ENCODE measurements at regions not wholly inside any gene's neighbourhood (a gene's known extent, or its start where the extent isn't known, plus 50 kb on each side); places are given as distances from the start of the nearest gene placed in this dataset.

GRCh38 chr11:28726432-28726831 is 618.2 kb downstream of the METTL15 start:
- TF ChIP-seq ZFP3 (CRISPR knock-in tag; IDR thresholded peaks at IDR 0.05) (no peak), ZNF8 (CRISPR knock-in tag; IDR thresholded peaks at IDR 0.05) (no peak), ISL1 (CRISPR knock-in tag; IDR thresholded peaks at IDR 0.05) (no peak), TCF4 (CRISPR knock-in tag; IDR thresholded peaks at IDR 0.05; ENCODE audit: borderline replicate concordance) (no peak), TOX (CRISPR knock-in tag; IDR thresholded peaks at IDR 0.05; ENCODE audit: borderline replicate concordance) (no peak), PPARA (CRISPR knock-in tag; IDR thresholded peaks at IDR 0.05; ENCODE audit: borderline replicate concordance) (no peak), ZNF565 (CRISPR knock-in tag; conservative IDR thresholded peaks at IDR 0.05; ENCODE audit: low read depth) (no peak), ESRRG (CRISPR knock-in tag; IDR thresholded peaks at IDR 0.05) (no peak), ARNTL (CRISPR knock-in tag; IDR thresholded peaks at IDR 0.05; ENCODE audit: borderline replicate concordance, low read depth) (no peak)
- TF ChIP-seq, protein P1, sequence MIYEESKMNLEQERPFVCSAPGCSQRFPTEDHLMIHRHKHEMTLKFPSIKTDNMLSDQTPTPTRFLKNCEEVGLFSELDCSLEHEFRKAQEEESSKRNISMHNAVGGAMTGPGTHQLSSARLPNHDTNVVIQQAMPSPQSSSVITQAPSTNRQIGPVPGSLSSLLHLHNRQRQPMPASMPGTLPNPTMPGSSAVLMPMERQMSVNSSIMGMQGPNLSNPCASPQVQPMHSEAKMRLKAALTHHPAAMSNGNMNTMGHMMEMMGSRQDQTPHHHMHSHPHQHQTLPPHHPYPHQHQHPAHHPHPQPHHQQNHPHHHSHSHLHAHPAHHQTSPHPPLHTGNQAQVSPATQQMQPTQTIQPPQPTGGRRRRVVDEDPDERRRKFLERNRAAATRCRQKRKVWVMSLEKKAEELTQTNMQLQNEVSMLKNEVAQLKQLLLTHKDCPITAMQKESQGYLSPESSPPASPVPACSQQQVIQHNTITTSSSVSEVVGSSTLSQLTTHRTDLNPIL (CRISPR knock-in tag; IDR thresholded peaks at IDR 0.05; ENCODE audit: low read depth), result no peak
- ATAC-seq, result no peak

- TF ChIP-seq TCF4 (CRISPR knock-in tag; IDR thresholded peaks at IDR 0.05; ENCODE audit: borderline replicate concordance) (no peak), ZNF8 (CRISPR knock-in tag; IDR thresholded peaks at IDR 0.05) (no peak), CSDC2 (CRISPR knock-in tag; IDR thresholded peaks at IDR 0.05) (no peak)
- ATAC-seq, result no peak
Observed at GRCh38 chr11:28715726-28716125, 607.5 kb downstream of the METTL15 start.

- no peak for ATAC-seq
- TF ChIP-seq CSDC2 (CRISPR knock-in tag; IDR thresholded peaks at IDR 0.05) (no peak), PATZ1 (CRISPR knock-in tag; IDR thresholded peaks at IDR 0.05; ENCODE audit: borderline replicate concordance) (no peak), ZFP3 (CRISPR knock-in tag; IDR thresholded peaks at IDR 0.05) (no peak), ZNF565 (CRISPR knock-in tag; conservative IDR thresholded peaks at IDR 0.05; ENCODE audit: low read depth) (no peak), ARNTL (CRISPR knock-in tag; IDR thresholded peaks at IDR 0.05; ENCODE audit: borderline replicate concordance, low read depth) (no peak), ISL1 (CRISPR knock-in tag; IDR thresholded peaks at IDR 0.05) (no peak), ZC3H10 (CRISPR knock-in tag; IDR thresholded peaks at IDR 0.05) (no peak), TOX (CRISPR knock-in tag; IDR thresholded peaks at IDR 0.05; ENCODE audit: borderline replicate concordance) (no peak), CSRNP3 (CRISPR knock-in tag; IDR thresholded peaks at IDR 0.05) (no peak)
- TF ChIP-seq, protein P1 (CRISPR knock-in tag; IDR thresholded peaks at IDR 0.05; ENCODE audit: low read depth), result no peak
Observed at GRCh38 chr11:28713850-28714249, 605.7 kb downstream of the METTL15 start.

DNA sequence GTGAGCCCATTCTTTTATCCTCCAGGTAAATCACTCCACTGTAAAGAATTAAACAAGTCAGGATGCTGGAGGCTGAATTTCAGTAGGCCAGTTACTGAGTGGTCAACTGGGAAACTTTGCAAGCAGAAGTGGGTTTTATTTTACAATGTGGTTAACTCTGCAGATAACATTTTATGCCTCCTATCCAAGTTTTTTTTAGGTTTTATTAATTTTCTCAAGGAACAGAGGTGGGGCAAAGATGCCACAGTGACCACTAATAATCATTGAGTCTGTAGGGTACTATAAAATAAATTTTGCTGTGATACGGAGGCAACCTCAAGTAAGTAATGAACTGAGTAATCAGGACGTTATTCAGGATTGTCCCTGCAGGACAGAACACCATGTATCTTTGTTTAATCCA is 599.9 kb downstream of the METTL15 start:
- ATAC-seq, result no peak

More for the DNA sequence above, 599.9 kb downstream of the METTL15 start:
- no peak for TF ChIP-seq TSHZ2 (CRISPR knock-in tag; IDR thresholded peaks at IDR 0.05)
- TF ChIP-seq ZNF8 (CRISPR knock-in tag; IDR thresholded peaks at IDR 0.05), result no peak
- TF ChIP-seq CSDC2 (CRISPR knock-in tag; IDR thresholded peaks at IDR 0.05), result no peak
- TF ChIP-seq TOX (CRISPR knock-in tag; IDR thresholded peaks at IDR 0.05; ENCODE audit: borderline replicate concordance), result no peak
